Colonic mucosa (tissue), 4 donors: ENCODE measurements at regions not wholly inside any gene's neighbourhood (a gene's known extent, or its start where the extent isn't known, plus 50 kb on each side); places are given as distances from the start of the nearest gene placed in this dataset.

Experiments used
- DNase-seq: peaks from one replicate; pipeline ENCODE4 v3.0.0-alpha.2; 2020
- H3K27ac ChIP-seq: fragments of 200-600 bp; one replicate; pipeline ENCODE4 v1.8.0; 2021
- H3K27me3 ChIP-seq: fragments of 200-600 bp; one replicate; pipeline ENCODE4 v1.8.0; 2021
- H3K36me3 ChIP-seq: fragments of 200-600 bp; one replicate; pipeline ENCODE4 v1.8.0; 2021
- H3K4me1 ChIP-seq: fragments of 200-600 bp; one replicate; pipeline ENCODE4 v1.8.0; 2021; ENCODE audit warnings: mild to moderate bottlenecking
- H3K4me3 ChIP-seq: fragments of 200-600 bp; one replicate; pipeline ENCODE4 v1.8.0; 2021
- H3K9ac ChIP-seq, 2 donors: one replicate each; pipeline ENCODE4 v1.7.0; 2013; ENCODE audit warnings: control low read depth in 2 of 2, low read depth in 2 of 2, low read length in 2 of 2
- H3K9me3 ChIP-seq: fragments of 200-600 bp; one replicate; pipeline ENCODE4 v1.8.0; 2021
- intact Hi-C: fragments of 100-400 bp; cut with DNase I; formaldehyde crosslinking; loops from one replicate; pipeline ENCODE4 v1.14.1; 2022
- TF ChIP-seq, protein P1 (sequence below): fragments of 200-600 bp; IDR thresholded peaks from one replicate; pipeline ENCODE4 v1.8.0; 2022; ENCODE audit warnings: antibody characterized with exemption, mild to moderate bottlenecking
- donor health status: healthy.
- donor health status: DM: no; HTN: no; CAD: no.
- donor health status: DM: no; HTN: no; CAD: no.

DNA sequence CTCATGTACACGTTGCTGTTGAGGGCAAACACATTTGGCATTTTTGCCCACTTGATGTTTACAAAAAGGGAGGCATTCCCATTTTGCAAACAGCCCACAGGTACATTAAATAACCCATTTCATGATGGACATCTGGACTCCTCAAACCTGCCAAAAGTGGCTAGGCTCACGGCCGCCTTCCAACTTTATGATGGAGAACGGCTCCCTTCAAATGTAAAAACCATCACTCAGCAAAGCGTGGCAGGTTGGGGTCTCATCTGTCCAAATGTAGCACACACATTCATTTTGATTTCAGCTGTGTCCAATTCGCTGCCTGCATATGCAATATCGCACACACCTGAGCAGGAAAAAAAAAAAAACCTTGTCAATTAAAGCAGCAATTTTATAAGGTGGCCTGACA is 417.8 kb downstream of the TMEM114 start:
- Histone ChIP-seq H3K4me1 (no peaks in the 10 kb centered on the region), H3K36me3 (no peaks in the 10 kb centered on the region), H3K9ac (no peak overlapping the region), H3K4me3 (no peak overlapping the region), H3K27ac (no peak overlapping the region), H3K27me3 (no peaks in the 10 kb centered on the region), H3K9me3 (no peaks in the 10 kb centered on the region)
- no peak for DNase-seq
- intact Hi-C loops = loop anchor here (5.0 kb wide), 1 partner anchor 1145 kb away; no protein-coding TSS in a partner anchor
- TF ChIP-seq, protein P1, sequence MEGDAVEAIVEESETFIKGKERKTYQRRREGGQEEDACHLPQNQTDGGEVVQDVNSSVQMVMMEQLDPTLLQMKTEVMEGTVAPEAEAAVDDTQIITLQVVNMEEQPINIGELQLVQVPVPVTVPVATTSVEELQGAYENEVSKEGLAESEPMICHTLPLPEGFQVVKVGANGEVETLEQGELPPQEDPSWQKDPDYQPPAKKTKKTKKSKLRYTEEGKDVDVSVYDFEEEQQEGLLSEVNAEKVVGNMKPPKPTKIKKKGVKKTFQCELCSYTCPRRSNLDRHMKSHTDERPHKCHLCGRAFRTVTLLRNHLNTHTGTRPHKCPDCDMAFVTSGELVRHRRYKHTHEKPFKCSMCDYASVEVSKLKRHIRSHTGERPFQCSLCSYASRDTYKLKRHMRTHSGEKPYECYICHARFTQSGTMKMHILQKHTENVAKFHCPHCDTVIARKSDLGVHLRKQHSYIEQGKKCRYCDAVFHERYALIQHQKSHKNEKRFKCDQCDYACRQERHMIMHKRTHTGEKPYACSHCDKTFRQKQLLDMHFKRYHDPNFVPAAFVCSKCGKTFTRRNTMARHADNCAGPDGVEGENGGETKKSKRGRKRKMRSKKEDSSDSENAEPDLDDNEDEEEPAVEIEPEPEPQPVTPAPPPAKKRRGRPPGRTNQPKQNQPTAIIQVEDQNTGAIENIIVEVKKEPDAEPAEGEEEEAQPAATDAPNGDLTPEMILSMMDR = no peak

DNA sequence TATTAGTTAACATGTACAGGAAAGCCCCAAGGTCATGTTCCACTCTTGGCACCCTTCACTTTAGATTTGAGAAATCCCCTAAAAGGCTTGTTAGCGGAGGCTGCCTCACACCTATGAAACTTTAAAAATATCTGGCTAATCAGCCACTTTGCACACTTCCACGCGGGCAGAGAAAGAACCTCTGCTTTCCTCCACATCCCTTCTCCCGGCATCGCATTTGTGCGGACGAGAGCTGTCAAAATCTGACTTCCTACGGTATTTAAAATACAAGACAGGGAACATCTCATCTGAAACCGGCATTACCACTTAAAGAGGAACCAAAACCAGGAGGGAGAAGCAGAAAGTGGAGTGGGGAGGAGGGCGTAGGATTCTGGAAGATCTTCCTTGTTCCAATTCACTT is 422.3 kb downstream of the TMEM114 start:
- Histone ChIP-seq H3K36me3 (no peaks in the 10 kb centered on the region), H3K4me1 (no peaks in the 10 kb centered on the region), H3K4me3 (no peak overlapping the region), H3K27ac (no peak overlapping the region), H3K9ac (no peak overlapping the region), H3K9me3 (no peaks in the 10 kb centered on the region), H3K27me3 (no peaks in the 10 kb centered on the region)
- TF ChIP-seq, protein P1 = no peak
- intact Hi-C loops = no loop called here
- no peak for DNase-seq

DNA sequence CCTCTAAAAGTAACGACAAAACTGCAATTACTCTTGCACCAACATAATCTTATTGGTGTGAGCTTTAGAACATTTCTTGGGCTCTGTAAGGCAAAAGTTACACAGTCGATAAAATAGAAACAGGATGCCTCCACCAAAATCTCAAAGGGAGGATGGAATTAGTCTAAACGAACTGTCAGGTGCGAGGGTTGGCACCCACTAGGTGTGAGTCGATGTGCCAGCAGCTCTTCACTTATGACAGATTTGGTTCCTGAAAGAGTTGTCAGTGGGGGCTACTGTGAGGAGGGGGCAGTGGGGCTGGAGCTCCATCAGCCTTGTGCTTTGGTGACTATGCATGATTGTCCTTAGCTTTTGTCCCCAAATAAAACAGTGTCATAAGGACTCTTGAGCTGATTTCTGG is 422.9 kb downstream of the TMEM114 start:
- Histone ChIP-seq H3K9me3 (no peaks in the 10 kb centered on the region), H3K36me3 (no peaks in the 10 kb centered on the region), H3K27me3 (no peaks in the 10 kb centered on the region), H3K27ac (no peak overlapping the region), H3K9ac (no peak overlapping the region), H3K4me3 (no peak overlapping the region), H3K4me1 (no peaks in the 10 kb centered on the region)
- intact Hi-C loops = no loop called here
- no peak for DNase-seq
- TF ChIP-seq, protein P1 = no peak

DNA sequence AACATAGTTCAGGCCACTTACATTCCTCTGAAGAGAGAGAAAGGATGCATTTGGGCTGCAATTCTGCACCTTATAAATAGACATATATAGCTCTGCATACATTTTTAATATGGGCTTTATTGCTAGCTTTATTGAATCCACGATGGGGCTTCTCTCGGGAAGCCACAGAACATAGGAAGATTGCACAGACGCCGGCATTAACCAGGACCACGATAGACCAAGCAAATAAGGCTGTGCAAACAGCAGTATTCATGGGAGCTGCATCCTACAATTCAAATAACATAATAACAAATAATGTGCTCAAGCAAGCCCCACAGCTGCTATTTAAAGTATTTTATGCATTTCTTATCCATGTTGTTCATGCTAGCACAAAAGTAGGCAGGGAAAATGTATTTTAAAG is 432.3 kb downstream of the TMEM114 start:
- Histone ChIP-seq H3K4me3 (no peak overlapping the region), H3K9me3 (no peaks in the 10 kb centered on the region), H3K4me1 (no peaks in the 10 kb centered on the region), H3K27ac (no peak overlapping the region), H3K27me3 (no peaks in the 10 kb centered on the region), H3K9ac (no peak overlapping the region), H3K36me3 (no peaks in the 10 kb centered on the region)
- no peak for DNase-seq
- intact Hi-C loops = no loop called here
- TF ChIP-seq, protein P1 = no peak

DNA sequence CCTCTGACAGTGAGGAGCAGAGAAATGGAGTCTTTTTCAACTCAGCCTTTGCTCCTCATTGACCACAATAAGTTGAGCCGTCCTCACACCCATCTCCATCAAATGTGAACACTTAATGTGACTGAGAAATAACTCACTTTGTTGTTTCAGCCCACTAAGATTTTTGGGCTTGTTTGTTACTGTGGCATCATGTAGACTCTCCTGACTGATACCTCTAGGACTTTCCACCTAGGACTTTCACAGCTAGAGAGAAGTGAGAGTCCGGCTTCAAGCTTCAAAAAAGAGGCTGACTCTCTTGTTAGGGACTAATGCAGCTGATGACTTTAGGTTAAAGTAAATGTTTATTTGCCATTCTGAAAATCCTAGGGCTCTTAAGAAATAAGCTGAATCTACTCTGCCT is 435.0 kb downstream of the TMEM114 start:
- H3K4me3 ChIP-seq = no peak overlapping the region
- no peak overlapping the region for H3K27ac ChIP-seq
- H3K36me3 ChIP-seq = no peaks in the 10 kb centered on the region
- intact Hi-C loops = no loop called here
- H3K27me3 ChIP-seq = no peaks in the 10 kb centered on the region
- no peak for DNase-seq
- no peak overlapping the region for H3K9ac ChIP-seq
- TF ChIP-seq, protein P1 = no peak
- no peaks in the 10 kb centered on the region for H3K4me1 ChIP-seq
- no peaks in the 10 kb centered on the region for H3K9me3 ChIP-seq
